ENCODE measurements at regions not wholly inside any gene's neighbourhood (a gene's known extent, or its start where the extent isn't known, plus 50 kb on each side); places are given as distances from the start of the nearest gene placed in this dataset.

GRCh38 chr3:55180161-55180560, 252.3 kb upstream of the LRTM1 start:
- no peak for DNase-seq (ENCODE audit: extremely low spot score)
- POLR2A ChIA-PET: no interaction called here
- CTCF ChIA-PET: interaction anchor here (1.1 to 1.8 kb wide), 5 partner anchors 9 to 1241 kb away, joined by 3 to 12 read pairs (median 7); no protein-coding TSS in a partner anchor
- no peak for TF ChIP-seq CTCF (IDR thresholded peaks at IDR 0.05; ENCODE audit: control extremely low read depth, extremely low read depth, low read depth, missing control alignments)

- no peak for TF ChIP-seq CTCF (IDR thresholded peaks at IDR 0.05; ENCODE audit: control extremely low read depth, extremely low read depth, low read depth, missing control alignments)
- POLR2A ChIA-PET: no interaction called here
- CTCF ChIA-PET: interaction anchor here (0.6 to 0.8 kb wide), 2 partner anchors 12 to 1240 kb away, joined by 3 read pairs; no protein-coding TSS in a partner anchor
- no peak for DNase-seq (ENCODE audit: extremely low spot score)
Observed at GRCh38 chr3:55178336-55178735, 250.5 kb upstream of the LRTM1 start.

GRCh38 chr3:55177749-55178148, 249.9 kb upstream of the LRTM1 start:
- ChIA-PET POLR2A (no interaction called here), CTCF (interaction anchor here (1.1 to 1.6 kb wide), 2 partner anchors 323 to 325 kb away, joined by 3 read pairs; no protein-coding TSS in a partner anchor)
- no peak for TF ChIP-seq CTCF (IDR thresholded peaks at IDR 0.05; ENCODE audit: control extremely low read depth, extremely low read depth, low read depth, missing control alignments)
- DNase-seq (ENCODE audit: extremely low spot score): no peak

GRCh38 chr3:55175423-55175822, 247.6 kb upstream of the LRTM1 start:
- no peak for TF ChIP-seq CTCF (IDR thresholded peaks at IDR 0.05; ENCODE audit: control extremely low read depth, extremely low read depth, low read depth, missing control alignments)
- ChIA-PET CTCF (interaction anchor here (1.2 kb wide), 1 partner anchor 27 kb away, joined by 3 read pairs; no protein-coding TSS in a partner anchor), POLR2A (no interaction called here)
- no peak for DNase-seq (ENCODE audit: extremely low spot score)

GRCh38 chr3:55174747-55175146, 246.9 kb upstream of the LRTM1 start:
- ChIA-PET CTCF (interaction anchor here (0.9 to 1.2 kb wide), 2 partner anchors 26 to 343 kb away, joined by 3 read pairs; no protein-coding TSS in a partner anchor), POLR2A (no interaction called here)
- no peak for DNase-seq (ENCODE audit: extremely low spot score)
- no peak for TF ChIP-seq CTCF (IDR thresholded peaks at IDR 0.05; ENCODE audit: control extremely low read depth, extremely low read depth, low read depth, missing control alignments)

GRCh38 chr3:55173504-55173903, 245.6 kb upstream of the LRTM1 start:
- DNase-seq (ENCODE audit: extremely low spot score): no peak
- no peak for TF ChIP-seq CTCF (IDR thresholded peaks at IDR 0.05; ENCODE audit: control extremely low read depth, extremely low read depth, low read depth, missing control alignments)
- POLR2A ChIA-PET: no interaction called here
- CTCF ChIA-PET: no interaction called here
